Panc1 (cell line): ENCODE measurements at regions not wholly inside any gene's neighbourhood (a gene's known extent, or its start where the extent isn't known, plus 50 kb on each side); places are given as distances from the start of the nearest gene placed in this dataset.

Source experiments
- ATAC-seq: fragments of 200-7000 bp; cut with Tn5 transposase; 2 replicates; pipeline ENCODE4 v1.9.1; 2020; ENCODE audit warnings: mild to moderate bottlenecking, moderate library complexity
- BruUV-seq: library from RNA; stranded (reverse); fragments of 400-500 nt; replicated peaks from 2 replicates; lab custom pipeline; 2021; lab: Mats Ljungman, UMichigan
- CTCF ChIA-PET: fragments of 300-600 bp; sonication (Branson Sonifier 250); formaldehyde crosslinking; loops from one replicate; lab custom pipeline; 2022; ENCODE audit warnings: antibody characterized with exemption; lab: Charles Lee
- POLR2A ChIA-PET: fragments of 300-600 bp; sonication (Branson Sonifier 250); formaldehyde crosslinking; loops from one replicate; lab custom pipeline; 2022; ENCODE audit warnings: antibody characterized with exemption; lab: Charles Lee
- DNase-seq: peaks from one replicate; pipeline ENCODE4 v3.0.0-alpha.2; 2010; ENCODE audit warnings: low read depth, low spot score
- H3K27ac ChIP-seq: 2 replicates; pipeline ENCODE4 v1.5.1; 2011; ENCODE audit warnings: mild to moderate bottlenecking, low read length, inconsistent platforms
- H3K27me3 ChIP-seq: fragments of 200-500 bp; sonication (Bioruptor generic); 2 replicates; pipeline ENCODE4 v1.6.0; 2014; ENCODE audit warnings: low read length, inconsistent platforms; ENCODE audit not compliant: control insufficient read depth, insufficient read depth
- H3K36me3 ChIP-seq: fragments of 200-500 bp; sonication (Bioruptor generic); 2 replicates; pipeline ENCODE4 v1.5.1; 2014; ENCODE audit warnings: inconsistent platforms, mild to moderate bottlenecking, low read length, moderate library complexity; ENCODE audit not compliant: control insufficient read depth, insufficient read depth
- H3K4me1 ChIP-seq: 2 replicates; pipeline ENCODE4 v1.5.1; 2011; ENCODE audit warnings: inconsistent platforms, mild to moderate bottlenecking, low read length, moderate library complexity; ENCODE audit not compliant: control insufficient read depth, insufficient read depth
- H3K4me3 ChIP-seq, 2 experiments: 2 replicates each; pipeline ENCODE4 v1.5.1; 2011 to 2012; ENCODE audit warnings: low read depth in 2 of 2, low read length in 2 of 2, mild to moderate bottlenecking in 2 of 2, inconsistent platforms in 1 of 2, moderate library complexity in 1 of 2
- H3K9me3 ChIP-seq: fragments of 200-500 bp; sonication (Bioruptor generic); 2 replicates; pipeline ENCODE4 v1.5.1; 2014; ENCODE audit warnings: low read depth, mild to moderate bottlenecking, inconsistent platforms, low read length, moderate library complexity; ENCODE audit not compliant: control insufficient read depth, insufficient read depth
- CTCF ChIP-seq: fragments of 450-650 bp; IDR thresholded peaks from 2 replicates; pipeline ENCODE4 v1.5.1; 2017; ENCODE audit warnings: mild to moderate bottlenecking
- POLR2AphosphoS5 ChIP-seq: IDR thresholded peaks from 2 replicates; pipeline ENCODE4 v1.6.1; 2012; ENCODE audit warnings: mild to moderate bottlenecking, low read depth, low read length, moderate library complexity
- REST ChIP-seq, 2 experiments: IDR thresholded peaks; 2 replicates each; pipeline ENCODE4 v1.6.1; 2011 to 2012; ENCODE audit warnings: low read depth in 2 of 2, control low read depth in 1 of 2, low read length in 1 of 2, mild to moderate bottlenecking in 1 of 2, moderate library complexity in 1 of 2; ENCODE audit not compliant: insufficient read depth in 1 of 2
- SIN3A ChIP-seq: IDR thresholded peaks from 2 replicates; pipeline ENCODE4 v1.6.1; 2012; ENCODE audit warnings: low read depth, mild to moderate bottlenecking, low read length, moderate library complexity, borderline replicate concordance; ENCODE audit not compliant: insufficient read depth
- TCF7L2 ChIP-seq: IDR thresholded peaks from 2 replicates; pipeline ENCODE4 v1.6.1; 2011; ENCODE audit warnings: mild to moderate bottlenecking, low read depth, low read length, inconsistent platforms
- in situ Hi-C: cut with HindIII; loops from 2 replicates; pipeline ENCODE4 v1.10.0; 2016; ENCODE audit warnings: low sequenced_read_pairs, low pct_unique_long_range_greater_than_20kb
- intact Hi-C: fragments of 100-400 bp; cut with micrococcal nuclease; formaldehyde crosslinking; loops from one replicate; pipeline ENCODE4 v1.10.0; 2022; ENCODE audit not compliant: unreplicated experiment

GRCh38 chr14:46036099-46036498, 615.5 kb downstream of the RPL10L start:
- no peaks in the 10 kb centered on the region for H3K9me3 ChIP-seq
- POLR2A ChIA-PET = no interaction called here
- BruUV-seq = no TSS peak
- no peak overlapping the region for H3K27ac ChIP-seq
- no peak for ATAC-seq
- no peaks in the 10 kb centered on the region for H3K4me1 ChIP-seq
- CTCF ChIA-PET = no interaction called here
- no peak overlapping the region for H3K4me3 ChIP-seq
- TF ChIP-seq POLR2AphosphoS5 = no peak
- no peak for TF ChIP-seq TCF7L2
- TF ChIP-seq REST (IDR thresholded peaks at IDR 0.05; ENCODE audit: insufficient read depth in 1 of 2, low read depth in 2 of 2, low read length in 1 of 2) = no peak
- no peak for TF ChIP-seq SIN3A
- TF ChIP-seq CTCF = no peak
- no peaks in the 10 kb centered on the region for H3K27me3 ChIP-seq
- in situ Hi-C loops (no loop called here), intact Hi-C loops (no loop called here)
- H3K36me3 ChIP-seq = no peaks in the 10 kb centered on the region
- DNase-seq = no peak

GRCh38 chr14:46034305-46034704, 617.3 kb downstream of the RPL10L start:
- ChIA-PET POLR2A (no interaction called here), CTCF (no interaction called here)
- in situ Hi-C loops (no loop called here), intact Hi-C loops (no loop called here)
- no peak overlapping the region for H3K4me3 ChIP-seq
- BruUV-seq = no TSS peak
- no peaks in the 10 kb centered on the region for H3K9me3 ChIP-seq
- no peak for DNase-seq
- H3K36me3 ChIP-seq = no peaks in the 10 kb centered on the region
- TF ChIP-seq CTCF (no peak), POLR2AphosphoS5 (no peak), SIN3A (no peak), REST (IDR thresholded peaks at IDR 0.05; ENCODE audit: insufficient read depth in 1 of 2, low read depth in 2 of 2, low read length in 1 of 2) (no peak), TCF7L2 (no peak)
- no peaks in the 10 kb centered on the region for H3K27me3 ChIP-seq
- no peaks in the 10 kb centered on the region for H3K4me1 ChIP-seq
- no peak overlapping the region for H3K27ac ChIP-seq
- no peak for ATAC-seq
